ENCODE measurements at regions not wholly inside any gene's neighbourhood (a gene's known extent, or its start where the extent isn't known, plus 50 kb on each side); places are given as distances from the start of the nearest gene placed in this dataset.
"Not testable (repeated sequence)": the region's sequence is repeated elsewhere in the genome, so short reads cannot be mapped to it uniquely, and the experiment has no call there.

GRCh38 chr10:2918489-2918888 is 148.9 kb upstream of the PFKP start:
- DNase-seq, result no peak

DNA sequence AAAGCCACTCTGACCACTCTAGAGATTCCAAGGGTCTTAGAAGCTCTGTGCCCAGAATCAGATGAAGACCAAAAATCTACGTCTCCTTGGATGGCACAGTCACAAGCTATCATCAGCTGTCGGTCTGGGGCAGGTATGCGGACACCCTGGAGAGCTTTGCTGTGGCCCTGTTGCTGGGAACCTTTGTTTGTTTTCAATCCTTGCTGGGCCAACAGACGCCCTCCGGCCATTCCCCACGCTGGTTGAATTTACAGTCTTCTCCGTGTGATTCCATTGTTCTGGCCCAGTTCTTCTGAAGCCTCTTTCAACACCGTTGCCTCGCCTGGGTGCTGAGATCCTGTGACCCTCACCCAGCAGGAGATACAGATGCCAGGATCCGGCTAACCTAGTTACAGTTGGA is 149.4 kb upstream of the PFKP start:
- no peak for DNase-seq

DNA sequence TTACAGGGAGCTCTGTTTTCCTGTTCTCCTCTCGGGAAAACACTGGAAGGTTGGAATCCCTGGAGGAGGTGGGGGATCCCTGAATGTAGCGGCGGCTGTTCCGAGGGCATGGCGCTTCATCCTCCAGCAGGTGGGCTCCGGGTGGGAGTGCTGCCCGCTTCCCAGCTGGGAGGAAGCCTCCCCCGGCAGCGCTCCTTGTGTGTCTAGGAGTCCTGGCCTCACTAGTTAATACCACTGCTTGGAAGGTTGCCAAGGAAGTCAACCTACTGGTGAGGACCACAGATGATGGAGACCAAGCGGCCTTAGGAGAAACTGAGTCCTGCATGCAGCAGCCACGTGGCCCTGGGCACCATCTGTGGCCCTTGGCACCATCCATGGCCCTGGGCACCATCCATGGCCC is 151.9 kb upstream of the PFKP start:
- DNase-seq, result no peak

GRCh38 chr10:2914741-2915140 is 152.6 kb upstream of the PFKP start:
- DNase-seq, result no peak

- no peak for DNase-seq
These were observed 153.9 kb upstream of the PFKP start for GRCh38 chr10:2913474-2913873.

GRCh38 chr10:2910656-2911055 is 156.7 kb upstream of the PFKP start:
- no peak for DNase-seq

GRCh38 chr10:2909921-2910320 is 157.4 kb upstream of the PFKP start:
- DNase-seq, result no peak

DNA sequence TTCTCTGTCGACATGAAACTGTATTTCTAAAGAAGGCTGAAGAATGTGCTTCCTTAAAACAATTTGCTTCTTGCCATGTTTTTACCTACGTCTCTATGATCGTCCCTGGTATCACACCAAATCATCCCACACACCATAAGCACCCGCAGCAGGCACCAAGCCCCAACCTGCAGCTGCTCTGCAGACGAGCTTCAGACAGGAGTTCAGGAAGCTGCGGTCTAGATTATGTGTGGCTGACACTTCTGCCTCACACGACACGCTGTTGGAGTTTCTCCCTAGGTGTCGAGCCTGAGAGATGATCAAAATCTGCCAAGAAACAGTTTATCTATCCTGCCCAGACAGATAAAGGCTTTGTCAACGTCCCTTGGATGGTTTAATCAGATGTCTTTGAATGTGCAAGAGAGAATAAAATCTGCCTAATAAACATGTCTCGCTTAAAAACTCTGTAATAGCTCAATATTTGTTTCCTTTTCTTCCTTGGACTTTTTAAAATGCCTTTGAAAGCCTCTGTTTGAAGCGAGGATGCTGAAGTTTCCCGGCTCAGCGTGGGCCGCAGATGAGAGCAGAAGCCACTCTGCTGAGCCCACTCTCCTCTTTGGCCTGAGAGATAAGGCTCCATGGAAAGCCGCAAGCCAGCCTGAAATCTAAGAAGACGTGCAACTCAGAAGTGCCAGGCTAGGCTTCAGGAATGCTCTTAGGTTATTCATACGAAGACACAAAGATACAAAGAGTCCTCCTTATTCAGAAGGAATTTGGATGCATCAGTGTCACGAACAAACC is 158.3 kb upstream of the PFKP start:
- no peak for DNase-seq

DNA sequence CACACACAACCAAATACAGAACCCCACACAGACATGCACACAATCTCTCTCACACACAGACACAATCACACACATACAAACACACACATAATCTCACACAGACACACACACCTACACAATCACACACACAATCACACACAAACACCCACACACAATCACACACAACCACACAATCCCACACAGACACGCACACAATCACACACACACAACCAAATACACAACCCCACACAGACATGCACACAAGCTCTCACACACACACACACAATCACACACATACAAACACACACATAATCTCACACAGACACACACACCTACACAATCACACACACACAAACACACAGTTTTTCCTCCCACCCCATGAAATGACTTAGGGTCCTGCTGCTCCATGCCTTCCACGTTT is 160.4 kb upstream of the PFKP start:
- DNase-seq, result no peak

DNA sequence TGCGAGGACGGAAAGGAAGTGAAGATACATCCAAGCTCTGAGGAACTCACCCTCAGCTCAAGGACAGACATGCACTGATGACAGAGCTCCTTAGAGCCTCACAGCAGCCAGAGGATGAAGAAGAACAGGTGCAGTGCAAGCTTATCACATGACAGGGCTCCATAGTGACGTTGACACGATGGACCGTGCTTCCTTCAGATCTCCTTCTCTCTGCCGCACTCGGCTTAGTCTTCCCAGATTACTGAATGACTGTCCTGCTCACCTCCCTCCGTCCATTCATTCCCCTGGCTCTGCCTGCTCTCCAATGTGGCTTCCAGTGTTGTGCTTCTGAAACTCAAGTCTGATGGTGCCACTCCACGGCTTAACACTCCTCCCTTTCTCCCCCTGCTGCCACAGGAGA is 161.5 kb upstream of the PFKP start:
- no peak for DNase-seq

DNA sequence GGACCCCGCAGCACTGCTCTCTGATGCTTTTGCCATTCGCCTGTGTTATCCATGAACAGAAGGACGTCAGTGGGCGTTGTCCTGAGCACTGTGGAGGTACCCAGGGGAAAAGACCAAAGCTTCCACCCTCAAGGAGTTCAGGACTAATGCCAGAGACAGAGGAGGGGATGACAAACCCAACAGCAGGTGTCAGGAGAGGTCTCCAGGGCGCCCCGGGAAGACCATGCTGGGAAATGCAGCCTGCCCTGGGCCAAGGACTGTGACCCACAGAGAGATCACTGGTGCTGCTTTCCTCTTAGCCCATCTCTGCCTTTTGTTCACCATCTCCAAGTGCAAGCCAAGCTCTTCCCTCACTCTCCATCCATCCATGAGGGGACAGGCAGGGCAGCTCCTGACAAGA is 166.8 kb upstream of the PFKP start:
- no peak for DNase-seq

GRCh38 chr10:2899246-2899951 is 167.9 kb upstream of the PFKP start:
- DNase-seq, result no peak

DNA sequence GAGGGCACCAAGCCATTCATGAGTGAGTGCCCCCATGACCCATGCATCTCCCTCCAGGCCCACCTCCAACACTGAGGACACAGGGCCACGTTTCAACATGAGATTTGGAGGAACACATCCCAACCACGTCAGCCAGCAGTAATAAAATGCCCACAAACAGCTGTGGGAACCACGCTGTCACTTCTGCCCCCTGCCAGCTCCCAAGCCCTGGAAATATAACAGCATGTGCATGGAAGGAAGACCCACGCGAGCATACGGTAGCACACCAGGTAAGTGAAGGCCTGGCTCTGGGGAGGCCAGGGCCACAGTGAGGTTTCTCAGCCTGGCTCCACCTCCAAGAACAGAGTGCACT is 168.9 kb upstream of the PFKP start:
- DNase-seq, result no peak

- no peak for DNase-seq
These were observed 169.5 kb upstream of the PFKP start for GRCh38 chr10:2897619-2898508.

GRCh38 chr10:2896334-2896733 is 171.0 kb upstream of the PFKP start:
- DNase-seq, result not testable (repeated sequence)

- DNase-seq, result no peak
These were observed 171.7 kb upstream of the PFKP start for GRCh38 chr10:2895594-2896196.

GRCh38 chr10:2893991-2894390 is 173.4 kb upstream of the PFKP start:
- DNase-seq, result no peak

DNA sequence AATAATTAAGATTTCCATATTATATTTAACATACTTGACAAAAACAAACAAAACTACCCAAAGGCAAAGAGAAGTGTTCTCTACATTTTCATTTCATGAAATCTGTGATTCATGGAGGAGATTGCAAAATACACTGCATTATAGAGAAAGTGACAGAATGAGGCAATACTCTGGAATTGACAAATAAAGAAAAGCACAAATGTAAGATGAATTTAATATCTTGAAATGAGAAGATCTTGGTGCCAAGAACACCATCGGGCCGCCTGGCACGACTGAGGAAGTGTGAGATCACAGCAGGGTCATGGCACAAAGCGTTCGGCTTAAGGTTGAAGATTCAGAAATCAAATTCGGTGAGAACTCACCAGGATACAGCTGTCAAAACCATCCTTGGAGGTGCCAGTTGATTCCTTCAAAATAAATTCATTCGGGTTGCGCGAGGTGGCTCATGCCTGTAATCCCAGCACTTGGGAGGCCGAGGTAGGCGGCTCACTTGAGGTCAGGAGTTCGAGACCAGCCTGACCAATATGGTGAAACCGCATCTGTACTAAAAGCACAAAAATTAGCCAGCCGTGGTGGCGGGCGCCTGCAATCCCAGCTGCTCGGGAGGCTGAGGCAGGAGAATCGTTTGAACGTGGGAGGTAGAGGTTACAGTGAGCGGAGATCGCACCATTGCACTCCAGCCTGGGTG is 174.0 kb upstream of the PFKP start:
- no peak for DNase-seq

DNA sequence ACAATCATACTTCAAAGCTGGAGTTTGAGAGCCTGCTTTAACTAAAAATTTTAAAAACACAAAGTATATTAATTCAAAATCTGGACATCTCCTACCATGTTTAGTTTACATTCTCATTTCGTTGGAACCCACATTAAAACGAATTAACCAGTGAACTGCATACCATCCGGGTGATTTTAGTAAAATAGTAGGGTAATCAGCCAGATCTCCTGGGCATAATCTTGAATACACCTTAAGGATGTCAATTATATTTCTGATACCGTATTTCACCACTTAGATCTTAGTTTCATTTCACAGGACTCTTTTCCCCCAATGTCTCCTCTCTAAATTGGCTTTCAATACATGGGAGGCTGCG is 175.6 kb upstream of the PFKP start:
- DNase-seq, result no peak

DNA sequence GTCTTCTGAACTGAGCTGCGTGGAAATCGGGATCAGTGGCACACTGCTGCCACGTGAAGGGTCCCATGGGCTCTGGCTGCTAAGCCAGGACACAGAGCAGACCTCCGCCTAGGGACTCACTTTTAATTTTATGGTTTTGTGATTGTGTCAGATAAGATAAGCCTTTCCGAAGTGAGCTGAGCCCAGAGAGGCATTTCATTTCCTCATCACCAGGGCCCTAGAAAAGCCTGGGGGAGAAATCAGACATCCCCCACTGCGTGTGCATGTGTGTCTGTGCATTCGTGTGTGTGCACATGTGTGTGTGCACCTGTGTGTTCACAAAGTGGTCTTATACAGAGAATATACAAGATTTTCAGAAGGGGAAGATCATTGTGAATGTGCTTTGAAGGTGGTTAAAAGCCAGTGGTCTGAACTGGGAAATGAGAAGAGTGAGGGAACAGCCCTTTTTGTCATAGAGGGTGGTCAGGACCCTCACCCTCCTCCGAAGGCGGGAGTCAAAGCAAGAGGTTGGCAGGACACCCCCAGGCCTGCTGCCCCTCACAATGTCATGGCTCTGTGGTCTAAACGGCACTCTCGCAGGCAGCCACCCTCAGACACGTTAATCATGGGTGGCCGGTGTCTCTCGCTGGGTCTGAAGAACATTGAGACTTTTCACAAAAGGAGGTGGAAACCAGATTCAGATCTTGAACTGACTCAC is 176.1 kb upstream of the PFKP start:
- no peak for DNase-seq

DNA sequence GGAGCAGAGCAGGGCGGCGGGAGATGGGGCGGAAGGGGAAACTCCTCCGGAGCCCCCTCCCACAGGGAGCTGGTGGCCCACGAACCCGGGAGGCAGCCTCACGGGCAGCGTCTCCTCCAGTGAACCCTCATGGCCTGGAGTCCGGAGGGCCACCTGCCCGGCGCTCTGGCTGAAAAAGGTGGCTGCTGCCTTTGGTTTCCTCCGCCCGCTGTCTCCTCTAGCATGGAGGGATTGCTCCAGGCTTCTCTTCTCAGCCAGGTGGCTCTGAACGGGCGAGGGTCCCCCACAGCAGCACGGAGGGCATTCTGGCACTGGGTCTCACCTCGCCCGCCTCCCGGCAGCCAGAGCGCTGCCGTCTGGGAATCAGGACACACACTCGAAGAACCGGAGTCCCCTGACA is 177.3 kb upstream of the PFKP start:
- DNase-seq, result no peak

DNA sequence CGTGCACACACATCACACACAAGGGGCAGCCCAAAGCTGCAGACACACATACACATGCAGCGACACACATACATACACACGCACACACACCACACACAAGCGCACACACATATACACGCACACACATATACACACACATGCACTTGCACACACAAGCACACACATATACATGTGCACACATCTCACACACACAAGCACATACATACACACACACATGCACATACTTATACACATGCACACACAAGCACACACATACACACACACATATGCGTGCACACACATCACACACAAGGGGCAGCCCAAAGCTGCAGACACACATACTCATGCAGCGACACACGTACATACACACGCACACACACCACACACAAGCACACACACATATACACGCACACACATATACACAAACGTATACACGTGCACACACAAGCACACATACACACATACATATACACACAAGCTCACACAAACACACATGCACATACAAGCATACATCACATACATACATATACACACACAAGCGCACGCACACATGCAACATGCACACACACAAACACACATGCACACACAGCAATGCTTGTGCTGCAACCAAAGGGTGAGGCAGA is 178.8 kb upstream of the PFKP start:
- DNase-seq, result no peak
